ENCODE measurements at regions not wholly inside any gene's neighbourhood (a gene's known extent, or its start where the extent isn't known, plus 50 kb on each side); places are given as distances from the start of the nearest gene placed in this dataset.

DNA sequence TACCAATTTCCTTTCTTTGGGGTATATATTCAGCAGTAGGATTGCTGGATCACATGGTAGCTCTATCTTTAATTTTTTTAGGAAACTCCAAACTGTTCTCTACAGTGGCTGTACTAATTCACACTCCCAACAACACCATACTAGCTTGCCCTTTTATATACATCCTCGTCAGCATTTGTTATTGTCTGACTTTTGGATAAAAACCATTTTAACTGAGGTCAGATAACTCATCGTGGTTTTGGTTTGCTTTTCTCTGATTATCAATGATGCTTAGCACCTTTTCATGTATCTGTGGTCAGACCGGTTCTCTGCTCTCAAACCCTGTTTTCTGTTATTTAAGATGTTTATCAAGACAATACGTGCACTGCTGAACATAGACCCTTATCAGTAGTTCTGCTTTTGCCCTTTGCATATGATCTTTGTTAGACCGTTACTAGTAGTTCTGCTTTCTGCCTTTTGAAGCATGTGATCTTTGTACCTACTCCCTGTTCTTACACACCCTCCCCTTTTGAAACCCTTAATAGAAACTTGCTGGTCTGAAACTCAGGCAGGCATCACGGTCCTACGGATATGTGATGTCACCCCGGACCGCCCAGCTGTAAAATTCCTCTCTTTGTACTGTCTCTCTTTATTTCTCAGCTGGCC lies 474.3 kb downstream of the RSL24D1 start:
- DNase-seq (ENCODE audit: low spot score) = no peak

DNA sequence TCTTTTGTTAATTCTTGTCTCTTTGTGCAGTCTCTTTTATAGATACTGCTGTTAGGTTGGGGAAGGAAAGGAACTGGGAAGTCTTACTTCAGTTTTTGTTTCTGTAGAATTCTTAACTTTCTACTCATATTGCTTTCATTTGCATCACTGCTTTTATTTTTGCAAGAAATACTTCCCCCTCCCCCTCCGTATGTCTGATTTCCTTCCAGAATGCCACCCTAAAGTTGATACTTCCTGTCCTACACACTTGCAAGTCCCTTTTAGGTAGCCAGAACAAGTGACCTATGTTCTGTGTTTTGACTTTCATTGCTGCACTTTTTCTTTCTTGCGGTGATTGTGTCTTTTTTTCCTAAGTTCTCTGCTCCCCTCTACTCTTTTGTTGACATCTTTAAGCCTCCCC lies 477.4 kb downstream of the RSL24D1 start:
- DNase-seq (ENCODE audit: low spot score) = no peak

DNA sequence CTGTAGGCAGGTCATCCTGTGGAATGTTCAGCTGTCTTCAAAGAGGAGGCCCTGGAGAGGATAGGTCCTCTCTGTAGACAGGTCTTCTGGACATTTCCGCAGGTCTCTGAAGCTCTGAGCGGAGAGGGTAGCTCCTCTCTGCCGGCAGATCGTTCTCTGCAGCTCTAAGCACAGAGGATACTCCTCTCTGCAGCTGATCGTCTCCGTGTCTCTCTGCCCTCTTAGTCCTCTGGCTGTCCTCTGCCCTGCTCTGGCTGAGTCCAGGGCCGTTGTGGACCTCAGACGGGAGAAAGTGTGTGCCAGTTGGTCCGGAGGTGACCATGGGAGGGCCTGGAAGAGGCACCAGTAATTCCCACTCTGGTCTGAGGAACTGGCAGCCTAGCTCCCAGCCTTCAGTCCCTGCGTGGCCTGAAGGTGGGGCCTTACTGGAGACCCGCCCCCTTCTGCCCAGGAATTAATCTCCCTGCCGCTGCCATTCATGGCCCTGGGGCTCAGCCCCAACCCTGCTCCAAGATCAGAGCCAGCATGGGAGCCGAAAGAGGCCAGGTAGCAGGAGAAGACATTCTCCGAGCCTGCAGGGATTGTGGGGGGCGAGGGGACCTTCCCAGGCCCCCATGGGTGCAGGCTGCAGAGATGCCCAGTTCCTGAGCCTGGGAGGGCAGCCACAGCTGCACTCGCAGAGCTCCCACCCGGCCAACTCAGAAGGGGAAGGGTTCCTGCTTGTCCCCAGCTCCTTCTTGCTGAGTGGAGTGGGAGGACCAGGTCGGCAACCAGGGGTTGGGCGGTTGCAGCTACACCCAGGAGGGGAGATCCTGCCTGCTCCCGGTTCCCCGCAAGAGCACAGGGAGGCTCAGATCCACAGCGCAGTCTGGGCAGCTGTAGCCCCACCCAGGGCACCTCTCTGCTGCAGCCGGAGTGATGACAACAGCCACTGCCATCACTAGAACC lies 488.7 kb downstream of the RSL24D1 start:
- no peak for DNase-seq (ENCODE audit: low spot score)

DNA sequence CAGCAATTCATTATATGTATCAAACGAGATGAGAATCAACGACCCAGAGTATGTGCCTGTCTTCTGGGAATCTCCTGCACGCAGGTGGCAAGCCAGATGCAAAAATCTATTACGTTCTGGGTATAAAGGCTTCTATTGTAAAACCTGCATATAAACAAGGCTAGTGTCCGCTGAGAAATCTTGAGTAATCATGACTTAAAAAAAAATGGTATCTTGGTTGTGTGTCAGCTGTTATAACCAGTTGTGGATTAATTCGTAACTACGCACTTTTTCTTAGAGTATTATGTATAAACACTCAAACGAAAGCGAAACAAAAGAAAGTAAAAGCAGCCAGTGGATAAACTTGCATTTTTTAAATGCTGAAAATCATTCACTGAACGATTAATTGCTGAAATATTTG lies 509.1 kb downstream of the RSL24D1 start:
- no peak for DNase-seq (ENCODE audit: low spot score)

All from mucosa of gallbladder (tissue), 1 donor.